ENCODE measurements at regions not wholly inside any gene's neighbourhood (a gene's known extent, or its start where the extent isn't known, plus 50 kb on each side); places are given as distances from the start of the nearest gene placed in this dataset.
A peak's percentile ranks its signal among the peaks of the same experiment; 100 is the strongest.

- no peak for DNase-seq
These were observed 77.3 kb upstream of the CDH5 start for GRCh38 chr16:66289051-66289680.

GRCh38 chr16:66287926-66288325, 78.6 kb upstream of the CDH5 start:
- no peak for DNase-seq

GRCh38 chr16:66287416-66287815, 79.1 kb upstream of the CDH5 start:
- DNase-seq: no peak

- no peak for DNase-seq
These were observed 80.0 kb upstream of the CDH5 start for GRCh38 chr16:66286527-66286926.

GRCh38 chr16:66278604-66279262, 87.8 kb upstream of the CDH5 start:
- no peak for DNase-seq

- no peak for DNase-seq
These were observed 88.4 kb upstream of the CDH5 start for GRCh38 chr16:66278111-66278531.

- DNase-seq: no peak
These were observed 89.0 kb upstream of the CDH5 start for GRCh38 chr16:66277311-66278070.

GRCh38 chr16:66275775-66276428, 90.6 kb upstream of the CDH5 start:
- DNase-seq: peak; percentile 37

- no peak for DNase-seq
These were observed 92.0 kb upstream of the CDH5 start for GRCh38 chr16:66274335-66275110.

- no peak for DNase-seq
These were observed 92.7 kb upstream of the CDH5 start for GRCh38 chr16:66273644-66274334.

GRCh38 chr16:66273053-66273452, 93.4 kb upstream of the CDH5 start:
- no peak for DNase-seq

- DNase-seq: no peak
These were observed 94.0 kb upstream of the CDH5 start for GRCh38 chr16:66272461-66272860.

- DNase-seq: no peak
These were observed 95.1 kb upstream of the CDH5 start for GRCh38 chr16:66271074-66272060.

GRCh38 chr16:66270333-66270927, 96.1 kb upstream of the CDH5 start:
- DNase-seq: no peak

GRCh38 chr16:66269617-66270332, 96.7 kb upstream of the CDH5 start:
- no peak for DNase-seq

- no peak for DNase-seq
These were observed 99.0 kb upstream of the CDH5 start for GRCh38 chr16:66267292-66268014.

- DNase-seq: no peak
These were observed 99.8 kb upstream of the CDH5 start for GRCh38 chr16:66266436-66267291.

GRCh38 chr16:66265556-66266141, 100.8 kb upstream of the CDH5 start:
- no peak for DNase-seq
